ENCODE measurements at regions not wholly inside any gene's neighbourhood (a gene's known extent, or its start where the extent isn't known, plus 50 kb on each side); places are given as distances from the start of the nearest gene placed in this dataset.

GRCh38 chr3:74372743-74373142 lies 241.7 kb downstream of the CNTN3 start:
- peaks cover 4% of the 10 kb centered on the region for H3K4me1 Mint-ChIP-seq
- no peak overlapping the region for H3K4me3 Mint-ChIP-seq
- TF ChIP-seq TCF7 (CRISPR knock-in tag; IDR thresholded peaks at IDR 0.05; ENCODE audit: low read depth), result no peak
- TF ChIP-seq TEAD1 (CRISPR knock-in tag; IDR thresholded peaks at IDR 0.05), result no peak
- TF ChIP-seq ATF3 (CRISPR knock-in tag; conservative IDR thresholded peaks at IDR 0.05), result no peak
- no peak for TF ChIP-seq CDX4 (CRISPR knock-in tag; IDR thresholded peaks at IDR 0.05; ENCODE audit: borderline replicate concordance)
- no peak for TF ChIP-seq NR3C1 (CRISPR knock-in tag; conservative IDR thresholded peaks at IDR 0.05; ENCODE audit: low read depth)
- no peak for TF ChIP-seq FOXJ3 (CRISPR knock-in tag; IDR thresholded peaks at IDR 0.05; ENCODE audit: borderline replicate concordance)
- no peak for TF ChIP-seq STAT6 (CRISPR knock-in tag; conservative IDR thresholded peaks at IDR 0.05; ENCODE audit: low read depth)
- no peak for TF ChIP-seq NR1H2 (CRISPR knock-in tag; IDR thresholded peaks at IDR 0.05)
- no peak for TF ChIP-seq RELA (CRISPR knock-in tag; IDR thresholded peaks at IDR 0.05; ENCODE audit: borderline replicate concordance)
- no peak for TF ChIP-seq MLX (CRISPR knock-in tag; IDR thresholded peaks at IDR 0.05)
- no peak for TF ChIP-seq ERG (CRISPR knock-in tag; IDR thresholded peaks at IDR 0.05)
- no peak for TF ChIP-seq PRDM15 (CRISPR knock-in tag; IDR thresholded peaks at IDR 0.05)
- peaks cover 8% of the 10 kb centered on the region for H3K36me3 Mint-ChIP-seq
- ATAC-seq (no peak), DNase-seq (ENCODE audit: low spot score) (no peak)
- H3K27me3 Mint-ChIP-seq (ENCODE audit: low read depth), result no peaks in the 10 kb centered on the region
- no peak overlapping the region for H3K27ac Mint-ChIP-seq
- peaks cover 16% of the 10 kb centered on the region for H3K9me3 Mint-ChIP-seq
- ChIA-PET POLR2A (no interaction called here), CTCF (no interaction called here)

- ChIA-PET POLR2A (no interaction called here), CTCF (no interaction called here)
- Mint-ChIP-seq H3K27me3 (ENCODE audit: low read depth) (no peaks in the 10 kb centered on the region), H3K4me1 (peaks cover 4% of the 10 kb centered on the region), H3K27ac (no peak overlapping the region), H3K36me3 (peaks cover 1% of the 10 kb centered on the region), H3K9me3 (peaks cover 4% of the 10 kb centered on the region), H3K4me3 (no peak overlapping the region)
- TF ChIP-seq ZSCAN18 (CRISPR knock-in tag; IDR thresholded peaks at IDR 0.05) (no peak), ZNF317 (CRISPR knock-in tag; IDR thresholded peaks at IDR 0.05; ENCODE audit: borderline replicate concordance, low read depth) (no peak), EMX1 (CRISPR knock-in tag; IDR thresholded peaks at IDR 0.05) (no peak), ZNF416 (CRISPR knock-in tag; IDR thresholded peaks at IDR 0.05) (no peak), PREB (CRISPR knock-in tag; IDR thresholded peaks at IDR 0.05; ENCODE audit: borderline replicate concordance) (no peak)
- ATAC-seq, result no peak
- no peak for DNase-seq (ENCODE audit: low spot score)
Measured at GRCh38 chr3:74370342-74370741, 244.1 kb downstream of the CNTN3 start.
